ENCODE measurements at regions not wholly inside any gene's neighbourhood (a gene's known extent, or its start where the extent isn't known, plus 50 kb on each side); places are given as distances from the start of the nearest gene placed in this dataset.
A peak's percentile ranks its signal among the peaks of the same experiment; 100 is the strongest.

GRCh38 chr5:156239800-156240199, 87.2 kb upstream of the SGCD start:
- no peak for ATAC-seq
- TF ChIP-seq BACH2 (CRISPR knock-in tag; IDR thresholded peaks at IDR 0.05; ENCODE audit: borderline replicate concordance) = no peak
- TF ChIP-seq GLIS3 (CRISPR knock-in tag; IDR thresholded peaks at IDR 0.05) = no peak
- TF ChIP-seq ZC3H10 (CRISPR knock-in tag; IDR thresholded peaks at IDR 0.05) = no peak
- TF ChIP-seq ARNTL (CRISPR knock-in tag; IDR thresholded peaks at IDR 0.05; ENCODE audit: borderline replicate concordance, low read depth) = no peak
- no peak for TF ChIP-seq ZNF565 (CRISPR knock-in tag; conservative IDR thresholded peaks at IDR 0.05; ENCODE audit: low read depth)
- TF ChIP-seq ISL1 (CRISPR knock-in tag; IDR thresholded peaks at IDR 0.05) = no peak
- TF ChIP-seq TSHZ2 (CRISPR knock-in tag; IDR thresholded peaks at IDR 0.05) = no peak
- no peak for TF ChIP-seq PATZ1 (CRISPR knock-in tag; IDR thresholded peaks at IDR 0.05; ENCODE audit: borderline replicate concordance)
- no peak for TF ChIP-seq TOX (CRISPR knock-in tag; IDR thresholded peaks at IDR 0.05; ENCODE audit: borderline replicate concordance)
- no peak for TF ChIP-seq OSR1 (CRISPR knock-in tag; IDR thresholded peaks at IDR 0.05)
- TF ChIP-seq CREB5 (CRISPR knock-in tag; IDR thresholded peaks at IDR 0.05; ENCODE audit: low read depth) = no peak
- no peak for TF ChIP-seq ZNF8 (CRISPR knock-in tag; IDR thresholded peaks at IDR 0.05)
- no peak for TF ChIP-seq ZNF70 (CRISPR knock-in tag; IDR thresholded peaks at IDR 0.05)
- no peak for TF ChIP-seq RARB (CRISPR knock-in tag; IDR thresholded peaks at IDR 0.05)

GRCh38 chr5:156240414-156240813, 86.5 kb upstream of the SGCD start:
- no peak for ATAC-seq
- TF ChIP-seq RARB (CRISPR knock-in tag; IDR thresholded peaks at IDR 0.05) (no peak), TSHZ2 (CRISPR knock-in tag; IDR thresholded peaks at IDR 0.05) (peak; percentile 48), ISL1 (CRISPR knock-in tag; IDR thresholded peaks at IDR 0.05) (peak; percentile 54), TCF4 (CRISPR knock-in tag; IDR thresholded peaks at IDR 0.05; ENCODE audit: borderline replicate concordance) (peak; percentile 81; the same call in 1 of the 2 replicates), PPARA (CRISPR knock-in tag; IDR thresholded peaks at IDR 0.05; ENCODE audit: borderline replicate concordance) (no peak), ZFP30 (CRISPR knock-in tag; IDR thresholded peaks at IDR 0.05) (no peak)

- TF ChIP-seq OSR1 (CRISPR knock-in tag; IDR thresholded peaks at IDR 0.05) (no peak), RARB (CRISPR knock-in tag; IDR thresholded peaks at IDR 0.05) (no peak), ARNTL (CRISPR knock-in tag; IDR thresholded peaks at IDR 0.05; ENCODE audit: borderline replicate concordance, low read depth) (no peak), ZFP30 (CRISPR knock-in tag; IDR thresholded peaks at IDR 0.05) (no peak)
- no peak for ATAC-seq
Observed at GRCh38 chr5:156241266-156241665, 85.7 kb upstream of the SGCD start.

GRCh38 chr5:156245895-156246294, 81.1 kb upstream of the SGCD start:
- no peak for TF ChIP-seq RARB (CRISPR knock-in tag; IDR thresholded peaks at IDR 0.05)
- no peak for ATAC-seq

GRCh38 chr5:156251076-156251475, 75.9 kb upstream of the SGCD start:
- no peak for ATAC-seq
- TF ChIP-seq TCF4 (CRISPR knock-in tag; IDR thresholded peaks at IDR 0.05; ENCODE audit: borderline replicate concordance) (no peak), OSR1 (CRISPR knock-in tag; IDR thresholded peaks at IDR 0.05) (no peak), POU6F1 (CRISPR knock-in tag; IDR thresholded peaks at IDR 0.05; ENCODE audit: borderline replicate concordance, low read depth) (no peak), CSRNP3 (CRISPR knock-in tag; IDR thresholded peaks at IDR 0.05) (no peak), ZFP3 (CRISPR knock-in tag; IDR thresholded peaks at IDR 0.05) (no peak), ZNF8 (CRISPR knock-in tag; IDR thresholded peaks at IDR 0.05) (no peak)

All from SK-N-SH treated with all-trans-retinoic acid at 6 μM for 48 hours (cell line).